ENCODE measurements at regions not wholly inside any gene's neighbourhood (a gene's known extent, or its start where the extent isn't known, plus 50 kb on each side); places are given as distances from the start of the nearest gene placed in this dataset.

- 88% methylated on average over 4 of the region's 4 CpGs for WGBS
- intact Hi-C loops (cut with DNase I), result no loop called here
These were observed 623.7 kb downstream of the CDH8 start for GRCh38 chr16:61412562-61412961.

DNA sequence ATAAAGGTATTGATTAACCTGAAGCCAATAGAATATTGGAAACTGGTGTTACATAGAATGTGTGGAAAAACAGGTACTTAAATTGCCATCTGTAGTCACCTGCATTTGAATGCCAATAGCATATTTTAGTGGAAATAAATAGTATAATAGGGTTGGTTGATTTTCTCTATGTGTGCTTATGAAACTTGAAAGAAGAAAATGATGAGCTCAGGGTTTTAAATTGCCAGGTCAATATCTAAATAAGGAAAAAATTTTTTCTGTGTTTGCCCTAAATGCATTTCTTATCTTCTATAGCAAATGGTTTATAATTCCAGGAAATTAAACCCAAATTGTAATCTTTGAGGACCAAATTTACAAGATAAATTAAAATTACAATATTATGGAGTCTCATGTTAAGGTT, 626.6 kb downstream of the CDH8 start:
- no peak for DNase-seq (ENCODE audit: low spot score)
- no peak overlapping the region for H3K4me3 ChIP-seq
- H3K27ac ChIP-seq, result no peak overlapping the region
- H3K36me3 ChIP-seq, result no peaks in the 10 kb centered on the region
- intact Hi-C loops (cut with DNase I), result no loop called here
- H3K27me3 ChIP-seq (replicated peaks; ENCODE audit: insufficient read depth), result no peaks in the 10 kb centered on the region
- TF ChIP-seq POLR2AphosphoS5 (IDR thresholded peaks at IDR 0.05) (no peak), POLR2A (IDR thresholded peaks at IDR 0.05) (no peak), CTCF (IDR thresholded peaks at IDR 0.05) (no peak)
- no peaks in the 10 kb centered on the region for H3K9me3 ChIP-seq
- H3K4me1 ChIP-seq (replicated peaks), result no peaks in the 10 kb centered on the region

More at GRCh38 chr16:61412562-61412961, 623.7 kb downstream of the CDH8 start:
- DNase-seq (ENCODE audit: low spot score), result no peak
- Histone ChIP-seq H3K4me1 (replicated peaks) (no peaks in the 10 kb centered on the region), H3K36me3 (no peaks in the 10 kb centered on the region), H3K27ac (no peak overlapping the region), H3K9me3 (no peaks in the 10 kb centered on the region), H3K4me3 (no peak overlapping the region), H3K27me3 (replicated peaks; ENCODE audit: insufficient read depth) (no peaks in the 10 kb centered on the region)
- TF ChIP-seq POLR2A (IDR thresholded peaks at IDR 0.05) (no peak), POLR2AphosphoS5 (IDR thresholded peaks at IDR 0.05) (no peak), CTCF (IDR thresholded peaks at IDR 0.05) (no peak)

DNA sequence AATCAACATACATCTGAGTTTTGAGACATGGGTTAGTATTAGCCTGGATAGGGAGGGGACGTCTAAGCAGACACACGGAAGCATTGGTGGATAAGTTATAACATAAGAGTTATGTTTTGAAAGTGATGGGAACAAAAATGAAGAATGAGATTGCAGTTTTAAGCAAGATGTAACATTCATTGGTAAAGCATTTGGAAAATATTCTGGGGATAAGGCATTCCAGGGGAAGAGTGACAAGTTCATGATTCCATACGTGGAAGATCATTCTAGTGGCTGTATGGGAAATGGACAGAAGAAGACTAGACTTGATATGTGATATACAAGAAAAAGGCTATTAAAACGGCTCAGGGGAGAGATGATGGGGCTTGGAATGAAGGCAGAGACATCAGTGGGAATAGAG, 632.9 kb downstream of the CDH8 start:
- no peaks in the 10 kb centered on the region for H3K4me1 ChIP-seq (replicated peaks)
- no peak overlapping the region for H3K4me3 ChIP-seq
- TF ChIP-seq POLR2AphosphoS5 (IDR thresholded peaks at IDR 0.05) (no peak), CTCF (IDR thresholded peaks at IDR 0.05) (no peak), POLR2A (IDR thresholded peaks at IDR 0.05) (no peak)
- no peak overlapping the region for H3K27ac ChIP-seq
- no peak for DNase-seq (ENCODE audit: low spot score)
- H3K36me3 ChIP-seq, result no peaks in the 10 kb centered on the region
- intact Hi-C loops (cut with DNase I), result no loop called here
- H3K27me3 ChIP-seq (replicated peaks; ENCODE audit: insufficient read depth), result no peaks in the 10 kb centered on the region
- WGBS, result 86% methylated on average over 4 of the region's 4 CpGs
- no peaks in the 10 kb centered on the region for H3K9me3 ChIP-seq

DNA sequence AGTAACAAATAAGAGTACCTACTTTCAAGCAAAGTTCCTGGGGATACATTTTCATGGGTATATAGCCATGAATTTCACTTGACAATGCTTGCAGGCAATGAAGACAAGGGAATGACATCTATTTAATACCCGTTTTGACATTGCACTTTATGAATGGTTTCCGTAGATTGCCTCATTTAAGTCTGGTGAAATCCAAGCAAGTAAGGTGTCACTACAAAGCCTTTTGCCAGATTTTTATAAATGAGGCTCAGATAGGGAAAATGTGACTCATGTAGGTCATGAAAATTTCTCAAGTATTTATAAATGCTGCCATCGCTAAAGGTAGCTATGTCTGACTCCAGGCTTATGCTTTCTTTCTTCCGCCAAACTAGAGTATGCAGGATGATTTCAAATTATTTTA, 644.3 kb downstream of the CDH8 start:
- intact Hi-C loops (cut with DNase I), result no loop called here
- H3K27ac ChIP-seq, result no peak overlapping the region
- 89% methylated on average over 4 of the region's 4 CpGs for WGBS

More for the DNA sequence above, 644.3 kb downstream of the CDH8 start:
- H3K27me3 ChIP-seq (replicated peaks; ENCODE audit: insufficient read depth), result no peaks in the 10 kb centered on the region
- TF ChIP-seq POLR2AphosphoS5 (IDR thresholded peaks at IDR 0.05), result no peak
- no peak for TF ChIP-seq CTCF (IDR thresholded peaks at IDR 0.05)
- TF ChIP-seq POLR2A (IDR thresholded peaks at IDR 0.05), result no peak
- H3K36me3 ChIP-seq, result no peaks in the 10 kb centered on the region
- H3K9me3 ChIP-seq, result no peaks in the 10 kb centered on the region
- no peaks in the 10 kb centered on the region for H3K4me1 ChIP-seq (replicated peaks)
- no peak for DNase-seq (ENCODE audit: low spot score)
- no peak overlapping the region for H3K4me3 ChIP-seq

All from prostate gland (tissue), 2 donors.